ENCODE measurements at regions not wholly inside any gene's neighbourhood (a gene's known extent, or its start where the extent isn't known, plus 50 kb on each side); places are given as distances from the start of the nearest gene placed in this dataset.
"Not testable (repeated sequence)": the region's sequence is repeated elsewhere in the genome, so short reads cannot be mapped to it uniquely, and the experiment has no call there.

DNA sequence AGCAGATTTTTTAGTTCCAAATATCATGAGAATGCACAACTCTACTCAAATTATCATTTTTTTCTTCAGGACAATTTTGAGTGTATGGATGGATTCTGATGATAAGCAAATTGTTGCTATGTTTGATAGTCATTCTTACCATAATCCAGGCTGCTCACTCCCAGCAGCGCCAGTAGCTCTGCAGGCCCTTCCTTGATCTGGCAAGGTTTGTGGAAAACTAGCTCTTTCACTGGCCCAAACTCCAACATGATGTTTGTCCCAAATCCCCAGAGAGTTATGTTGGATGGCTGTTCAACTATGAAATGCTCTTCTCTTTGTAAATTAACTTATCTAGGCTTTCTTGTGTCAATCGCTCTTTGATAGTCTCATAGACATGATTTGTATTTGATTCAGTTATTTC is 933.7 kb downstream of the DNAJB9 start:
- no peak for DNase-seq

DNA sequence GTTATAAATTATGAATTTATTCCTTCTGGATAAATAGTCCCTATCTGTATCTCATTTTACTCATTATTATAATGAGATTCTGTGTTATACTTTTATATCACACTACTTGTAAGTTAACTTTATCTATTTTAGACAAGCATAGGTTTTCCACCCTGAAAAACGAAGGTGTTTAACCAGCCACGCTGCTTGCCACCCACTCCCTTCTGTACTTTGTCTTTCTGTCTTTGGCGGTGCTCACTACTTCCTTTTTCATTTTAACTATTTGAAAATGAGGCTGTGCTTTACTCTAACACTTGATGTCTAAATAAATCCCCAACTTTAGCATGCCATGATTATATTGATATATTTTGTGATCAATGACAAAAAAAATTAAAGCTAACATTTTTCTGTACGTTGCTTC is 952.9 kb downstream of the DNAJB9 start:
- DNase-seq, result no peak

DNA sequence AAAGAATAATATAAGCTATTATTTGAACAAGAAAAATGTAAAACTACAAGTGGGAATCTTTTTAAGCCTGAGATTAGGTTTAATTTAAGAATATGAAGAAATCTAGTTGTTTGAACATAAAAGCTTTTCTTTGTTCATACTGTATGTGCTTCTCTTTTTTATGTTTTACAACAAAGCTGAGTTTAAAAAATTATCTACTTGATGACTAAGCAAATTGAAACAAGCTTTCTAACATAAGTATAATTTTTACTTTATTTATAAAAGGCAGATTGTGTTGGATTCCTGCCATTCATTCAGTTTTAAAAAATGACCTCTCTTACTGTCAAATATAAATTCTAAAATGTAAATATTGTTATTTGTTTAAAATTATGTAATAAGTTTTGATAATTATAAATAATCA is 958.2 kb downstream of the DNAJB9 start:
- no peak for DNase-seq

DNA sequence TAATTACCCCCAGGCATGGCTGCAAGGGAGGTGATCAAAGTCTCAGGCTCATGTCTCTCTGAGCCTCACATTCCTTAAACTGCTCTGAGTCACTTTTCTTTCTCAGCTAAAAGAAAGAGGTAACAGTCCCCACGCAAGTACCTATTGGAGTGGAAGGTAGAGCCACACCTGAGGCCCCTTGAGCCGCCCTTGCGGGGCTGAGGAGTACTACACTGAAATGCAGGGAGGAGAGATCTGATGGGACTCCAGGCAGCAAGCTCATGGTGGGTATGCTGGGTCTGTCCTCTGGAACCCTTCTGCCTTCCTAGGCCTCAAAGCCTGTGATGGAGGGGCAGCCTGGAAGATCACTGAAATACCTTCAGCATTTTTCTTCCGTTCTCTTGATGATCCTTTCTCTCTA is 960.0 kb downstream of the DNAJB9 start:
- DNase-seq, result no peak

DNA sequence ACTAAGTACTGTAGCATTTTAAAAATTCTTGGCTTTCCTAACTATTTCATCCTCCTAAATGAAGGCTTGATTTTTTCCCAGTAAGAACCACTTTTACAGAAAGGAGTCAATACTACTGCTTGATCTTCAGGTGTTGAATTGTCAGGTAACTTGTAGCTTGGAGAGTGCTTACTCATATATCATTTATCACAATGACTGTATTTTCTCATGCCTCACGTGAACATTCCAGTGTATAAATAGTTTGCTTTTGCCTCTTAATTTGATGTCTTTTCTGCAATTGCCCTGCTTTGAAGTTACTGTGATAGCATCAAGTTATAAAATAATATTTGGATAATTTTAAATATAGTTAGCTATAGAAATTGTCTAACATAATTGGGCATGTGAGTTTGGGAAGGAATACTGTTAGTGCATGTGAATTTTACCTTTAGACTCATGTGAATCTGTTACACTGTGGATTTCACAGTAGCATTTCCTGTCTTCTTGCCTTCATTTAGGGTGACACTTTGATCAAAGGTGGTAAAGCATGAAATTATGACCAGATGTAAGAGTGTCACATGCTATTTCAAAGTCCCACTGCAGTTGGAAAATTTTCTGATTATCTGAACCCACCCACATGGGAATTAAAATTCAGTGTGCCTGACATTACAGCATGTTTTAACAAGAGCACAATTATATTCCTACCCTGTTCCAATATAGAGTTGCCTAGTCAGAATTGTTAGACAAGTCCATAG is 962.8 kb downstream of the DNAJB9 start:
- DNase-seq, result no peak

DNA sequence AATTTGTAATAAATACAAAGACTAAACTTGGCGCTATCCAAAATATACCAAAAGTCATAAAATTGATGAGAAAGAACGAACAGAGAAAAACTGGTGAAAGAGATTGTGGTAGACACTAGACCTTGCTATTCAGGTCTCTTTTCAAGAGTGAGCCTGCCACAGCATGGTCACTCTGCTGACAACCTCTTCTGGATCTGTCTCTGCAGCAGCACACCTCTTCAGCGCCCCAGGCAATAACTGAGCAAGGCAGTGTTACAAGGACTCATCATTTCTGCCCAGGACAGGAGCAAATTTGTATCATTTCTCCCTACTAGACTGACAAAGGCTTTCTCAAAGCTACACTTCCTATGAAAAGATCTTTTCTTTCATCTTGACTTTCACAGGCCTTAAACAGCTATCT is 976.0 kb downstream of the DNAJB9 start:
- DNase-seq, result no peak

DNA sequence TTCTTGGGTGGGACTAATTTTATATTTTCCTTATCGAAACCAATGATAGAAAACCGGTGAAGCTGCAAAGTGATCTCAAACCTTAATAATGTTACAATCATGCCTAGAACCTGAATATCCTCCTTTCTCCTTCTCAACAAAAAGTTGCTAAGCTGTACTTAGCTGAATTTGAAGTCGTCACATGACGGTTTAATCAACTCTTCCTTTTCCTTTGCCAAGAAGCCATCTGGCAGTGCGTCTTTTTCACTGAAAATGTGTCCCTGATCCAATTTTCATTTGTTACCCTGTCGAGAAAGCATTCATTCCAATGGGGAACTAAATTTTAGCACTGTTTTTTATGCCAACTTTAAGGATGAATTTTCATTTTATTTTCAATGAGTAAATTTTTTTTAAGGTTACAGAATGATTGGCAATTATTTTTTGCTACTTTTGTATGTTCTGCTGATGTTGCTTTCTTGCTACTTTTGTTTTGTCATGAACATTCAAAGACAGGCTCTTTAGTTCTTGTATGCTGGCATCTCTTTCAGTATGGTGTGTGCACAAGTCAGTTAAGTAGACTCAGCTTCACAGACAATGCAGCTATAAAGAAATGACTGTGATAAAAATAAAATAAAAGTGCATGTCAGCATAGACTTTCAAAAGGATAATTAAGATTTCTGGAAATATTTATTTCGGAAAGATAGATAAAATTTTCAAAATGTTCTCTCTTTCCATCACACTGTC is 980.0 kb downstream of the DNAJB9 start:
- DNase-seq, result peak; percentile 5

DNA sequence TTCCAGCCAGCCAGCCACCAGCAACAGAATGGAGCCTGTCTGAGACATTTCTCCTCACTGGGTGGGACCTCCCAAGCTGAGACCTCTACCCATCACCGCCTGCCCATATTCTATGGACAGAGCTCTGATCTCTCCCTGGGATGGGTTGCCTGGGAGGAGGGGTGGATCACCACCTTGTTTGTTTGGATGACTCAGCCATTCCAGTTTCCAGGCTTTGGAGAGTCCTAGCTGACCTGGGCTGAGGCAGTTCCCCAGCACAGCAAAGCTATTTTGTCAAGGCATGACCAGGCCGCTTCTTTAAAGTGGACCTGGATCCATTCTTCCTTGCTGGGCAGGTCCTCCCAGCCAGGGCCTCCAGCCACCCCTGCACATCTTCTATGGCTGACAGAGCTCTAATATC is 982.3 kb downstream of the DNAJB9 start:
- DNase-seq, result no peak

DNA sequence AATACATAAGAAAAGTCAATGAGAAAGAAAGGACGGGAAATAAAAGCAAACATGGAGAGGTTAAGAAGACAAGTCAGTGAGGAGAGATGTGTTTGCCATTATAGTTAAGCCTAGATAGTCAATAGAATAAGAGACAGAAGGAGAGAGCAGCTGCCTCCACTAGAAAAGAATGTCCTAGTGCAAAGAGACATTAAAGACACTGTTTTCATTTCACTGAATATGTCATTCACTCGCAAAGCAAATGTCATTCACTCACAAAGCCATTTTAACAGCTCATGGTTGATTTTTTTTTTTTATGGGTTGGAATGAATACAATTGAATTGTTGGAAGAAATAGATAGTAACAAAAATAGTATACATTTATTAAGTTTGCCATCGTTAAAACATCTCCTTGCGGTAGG is 1007.6 kb downstream of the DNAJB9 start:
- no peak for DNase-seq

DNA sequence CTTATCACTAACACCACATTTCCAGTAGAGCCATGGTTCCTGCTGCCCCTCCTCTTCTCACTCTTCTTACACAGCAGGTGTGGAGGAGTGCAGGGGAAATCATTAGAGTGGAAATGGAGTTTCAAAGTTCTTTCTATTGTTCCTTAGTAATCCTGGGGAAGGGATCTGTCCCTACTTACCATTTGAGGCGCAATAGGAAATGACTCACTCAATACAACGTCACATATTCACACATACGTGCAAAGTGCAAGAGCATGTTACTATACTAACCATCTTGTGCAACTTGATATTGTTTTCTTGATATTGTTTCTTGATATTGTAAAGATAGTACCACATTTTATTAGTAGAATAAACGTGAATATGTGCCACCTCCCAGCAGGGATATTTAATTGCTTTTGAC is 1010.2 kb downstream of the DNAJB9 start:
- no peak for DNase-seq

DNA sequence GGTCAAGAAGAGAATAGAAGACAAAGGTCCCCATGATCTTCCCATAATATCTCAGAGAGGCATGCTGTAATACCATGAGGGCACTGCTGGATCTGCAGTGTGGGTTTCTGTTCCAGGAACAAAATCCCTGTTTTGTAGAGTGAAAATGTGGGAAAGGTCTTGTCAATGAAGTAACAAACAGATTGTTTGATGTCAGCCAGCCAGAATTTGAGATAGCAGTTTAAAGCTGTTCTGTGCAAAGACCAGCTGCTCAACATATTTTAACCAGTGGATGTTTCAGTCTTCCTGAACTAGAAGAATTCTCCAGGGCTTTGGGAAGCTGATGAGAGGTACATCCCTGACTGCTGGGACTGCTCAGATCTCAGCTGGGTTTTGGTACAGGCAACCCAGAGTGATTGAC is 1012.5 kb downstream of the DNAJB9 start:
- no peak for DNase-seq

DNA sequence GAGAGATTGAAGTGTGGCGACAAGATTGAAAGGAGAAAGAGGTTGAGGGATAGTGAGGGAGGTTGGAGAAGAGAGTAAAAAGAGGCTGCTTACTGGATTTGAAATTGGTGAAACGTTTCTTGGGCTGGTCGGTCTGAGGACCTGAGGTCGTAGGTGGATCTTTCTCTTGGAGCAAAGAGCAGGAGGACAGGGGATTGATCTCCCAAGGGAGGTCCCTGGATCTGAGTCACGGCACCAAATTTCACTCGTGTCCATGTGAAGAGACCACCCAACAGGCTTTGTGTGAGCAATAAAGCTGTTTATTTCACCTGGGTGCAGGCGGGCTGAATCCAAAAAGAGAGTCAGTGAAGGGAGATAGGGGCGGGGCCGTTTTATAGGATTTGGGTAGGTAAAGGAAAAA is 1027.3 kb downstream of the DNAJB9 start:
- not testable (repeated sequence) for DNase-seq

DNA sequence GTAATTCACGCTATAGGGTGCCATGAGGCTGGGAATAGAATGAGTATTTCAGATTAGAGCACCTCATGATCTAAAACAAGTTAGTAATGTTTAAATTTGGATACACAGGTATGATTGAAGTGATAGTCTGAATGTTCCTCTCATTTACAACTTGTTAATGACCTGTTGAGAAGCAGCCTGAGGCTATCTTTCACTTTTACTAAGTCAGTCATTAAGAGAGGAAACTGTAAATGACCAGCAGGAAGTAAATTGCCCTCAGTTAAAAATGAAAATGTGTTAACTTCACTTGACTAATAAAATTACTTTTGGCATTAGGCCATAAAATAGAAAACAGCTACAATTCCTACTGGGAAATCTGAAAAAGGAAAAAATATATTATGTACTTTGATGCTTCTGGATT is 1042.0 kb downstream of the DNAJB9 start:
- DNase-seq, result no peak

DNA sequence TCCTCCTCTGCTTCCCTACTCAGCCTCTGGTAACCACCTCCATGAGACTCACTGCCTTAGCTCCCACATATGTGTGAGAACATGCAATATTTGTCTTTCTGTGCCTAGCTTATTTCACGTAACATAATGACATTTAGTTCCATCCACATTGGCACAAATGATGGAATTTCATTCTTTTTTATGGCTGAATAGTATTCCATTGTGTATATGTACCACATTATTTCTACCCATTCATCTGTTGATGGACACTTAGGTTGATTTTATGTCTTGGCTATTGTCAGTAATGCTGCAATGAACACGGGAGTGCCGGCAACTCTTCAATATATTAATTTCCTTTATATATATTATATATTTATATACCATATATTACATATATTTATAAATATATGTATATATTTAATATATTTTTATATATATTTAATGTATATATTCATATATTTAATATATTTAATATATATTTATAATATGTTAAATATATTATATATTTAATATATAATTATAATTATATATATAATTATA is 1046.9 kb downstream of the DNAJB9 start:
- DNase-seq, result no peak

DNA sequence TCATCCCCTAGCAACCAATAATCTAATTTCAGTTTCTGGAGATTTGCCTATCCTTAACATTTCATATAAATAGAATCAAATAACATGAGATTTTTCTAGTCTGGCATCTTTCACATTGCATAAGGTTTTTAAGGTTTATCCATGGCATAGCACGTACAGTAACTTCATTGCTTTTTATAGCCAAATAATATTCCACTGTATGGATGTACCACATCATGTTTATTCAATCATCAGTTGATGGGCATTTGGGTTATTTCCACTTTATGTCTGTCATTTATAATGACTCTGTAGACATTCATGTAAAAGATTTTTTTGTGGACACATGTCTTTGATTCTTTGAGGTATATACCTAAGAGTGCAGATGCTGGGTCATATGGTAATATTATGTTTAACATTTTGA is 1052.6 kb downstream of the DNAJB9 start:
- no peak for DNase-seq

DNA sequence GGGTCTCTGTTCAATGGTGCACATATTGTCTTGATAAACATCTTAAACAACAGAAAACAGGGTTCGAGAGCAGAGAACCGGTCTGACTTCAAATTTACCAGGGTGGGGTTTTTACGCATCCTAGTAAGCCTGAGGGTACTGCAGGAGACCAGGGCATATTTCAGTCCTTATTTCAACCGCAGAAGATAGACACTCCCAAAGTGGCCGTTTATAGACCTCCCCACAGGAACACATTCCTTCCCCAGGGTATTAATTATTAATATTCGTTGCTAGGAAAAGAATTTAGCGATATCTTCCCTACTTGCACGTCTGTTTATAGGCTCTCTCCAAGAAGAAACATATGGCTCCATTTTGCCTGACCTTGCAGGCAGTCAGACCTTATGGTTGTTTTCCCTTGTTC is 1063.2 kb downstream of the DNAJB9 start:
- DNase-seq, result not testable (repeated sequence)

DNA sequence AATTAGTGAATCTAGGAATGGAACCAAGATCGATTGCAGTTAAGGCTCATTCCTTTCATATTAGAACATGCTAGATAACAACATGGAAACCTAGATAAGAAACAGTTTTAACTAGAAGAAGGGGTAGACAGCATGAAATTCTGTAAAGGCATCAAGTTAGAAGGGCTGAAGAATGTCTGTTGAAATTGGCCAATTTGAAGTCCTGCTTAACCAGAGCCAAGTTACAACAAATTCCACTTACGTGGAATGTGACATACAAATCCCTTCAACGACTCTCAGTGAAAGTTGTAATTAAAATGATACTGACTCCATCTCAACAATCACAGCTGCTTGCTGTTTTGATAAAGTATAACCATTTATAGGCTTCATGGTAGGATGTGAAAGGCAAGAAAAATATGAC is 1065.7 kb downstream of the DNAJB9 start:
- no peak for DNase-seq

DNA sequence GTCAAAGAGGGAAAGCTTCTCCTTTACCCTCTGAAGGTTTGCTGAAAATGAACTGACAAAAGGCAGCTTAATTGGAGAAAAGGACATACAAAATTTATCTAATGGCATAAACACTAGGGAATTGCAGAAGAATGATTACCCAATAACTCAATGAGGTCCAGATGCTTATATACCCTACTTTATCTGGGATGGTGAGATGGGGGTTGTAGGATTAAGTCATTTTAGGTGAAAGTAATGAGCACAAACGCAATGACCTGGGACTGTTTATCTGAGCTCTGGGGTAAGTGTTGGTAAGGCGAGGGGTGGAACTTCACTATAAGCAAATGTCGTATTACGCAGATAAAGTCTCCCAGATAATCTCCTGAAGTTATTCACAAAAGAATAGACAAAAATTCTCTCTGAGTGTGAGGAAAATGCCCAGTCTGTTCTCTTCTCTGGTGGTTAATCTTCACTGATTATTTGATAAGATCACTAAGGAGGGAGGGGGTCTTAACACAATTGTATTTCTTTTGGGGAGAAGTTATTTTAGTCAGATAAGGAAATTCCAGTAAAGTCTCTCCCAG is 1067.8 kb downstream of the DNAJB9 start:
- DNase-seq, result no peak

DNA sequence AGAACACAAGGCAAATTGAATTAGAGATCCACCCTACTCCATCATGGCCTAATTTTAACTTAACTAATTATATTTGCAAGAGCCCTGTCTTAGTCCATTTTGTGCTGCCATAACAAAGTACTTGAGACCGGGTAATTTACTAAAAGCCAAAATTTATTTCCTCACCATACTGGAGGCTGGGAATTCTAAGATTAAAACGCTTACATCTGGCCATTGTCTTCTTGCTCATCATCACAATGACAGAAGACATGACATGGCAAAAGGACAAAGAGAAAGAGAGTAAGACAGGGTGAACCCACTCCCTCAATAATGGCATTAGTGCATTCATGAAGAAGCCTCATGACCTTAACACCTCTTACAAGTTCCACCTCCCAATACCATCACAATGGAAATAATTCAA is 1068.6 kb downstream of the DNAJB9 start:
- no peak for DNase-seq

DNA sequence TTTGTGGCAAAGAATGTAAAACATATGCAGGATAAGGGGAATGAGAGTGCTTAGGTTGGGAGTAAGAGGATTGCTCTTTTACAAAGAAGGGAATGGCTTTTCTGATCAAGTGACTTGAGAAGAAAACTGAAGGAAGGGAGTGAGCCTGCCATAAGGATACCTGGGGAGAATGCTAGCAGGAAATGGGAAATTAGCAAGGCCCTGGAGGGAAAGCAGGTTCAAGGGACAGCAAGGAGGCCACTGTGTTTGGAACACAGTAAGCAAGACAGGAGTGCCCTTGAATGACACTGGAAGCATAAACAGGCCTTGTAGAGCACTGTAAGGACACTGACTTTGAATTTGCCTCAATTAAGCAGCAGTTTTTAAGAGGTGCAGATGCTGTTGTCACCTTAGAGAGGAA is 1069.9 kb downstream of the DNAJB9 start:
- no peak for DNase-seq

DNA sequence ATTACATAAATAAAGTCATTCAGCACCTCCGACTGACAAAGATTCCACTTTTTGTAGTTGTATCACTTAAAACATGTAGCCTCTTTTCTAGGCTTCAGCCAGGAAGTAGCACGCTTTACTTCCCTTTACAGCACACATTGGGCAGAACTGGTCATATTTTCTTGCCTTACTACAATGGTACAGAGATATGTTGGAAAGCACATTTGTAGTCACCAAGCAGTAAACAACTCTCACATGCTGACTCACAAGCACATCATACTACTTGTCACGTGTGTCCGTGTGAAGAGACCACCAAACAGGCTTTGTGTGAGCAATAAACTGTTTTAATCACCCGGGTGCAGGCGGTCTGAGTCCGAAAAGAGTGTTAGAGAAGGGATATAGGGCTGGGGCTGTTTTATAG is 1071.8 kb downstream of the DNAJB9 start:
- no peak for DNase-seq

DNA sequence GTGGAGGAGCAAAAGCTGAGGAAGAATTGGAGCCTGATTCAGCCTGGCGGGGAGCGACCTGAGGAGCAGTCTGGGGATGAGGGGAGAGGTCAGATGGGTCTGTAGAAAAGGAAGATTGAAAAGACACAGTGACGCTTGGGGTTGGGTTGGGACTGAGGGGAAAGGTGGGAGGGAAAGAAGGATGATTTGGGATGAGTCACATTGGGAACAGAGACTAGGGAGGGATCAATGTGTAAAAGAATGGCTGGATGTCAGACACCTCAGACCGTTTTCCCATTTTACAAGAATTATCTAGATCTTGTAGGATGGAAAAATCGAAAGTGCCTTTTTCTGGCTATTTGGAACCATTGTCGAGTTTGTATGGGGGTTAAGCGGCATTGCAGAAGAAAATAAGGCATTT is 1076.5 kb downstream of the DNAJB9 start:
- no peak for DNase-seq

DNA sequence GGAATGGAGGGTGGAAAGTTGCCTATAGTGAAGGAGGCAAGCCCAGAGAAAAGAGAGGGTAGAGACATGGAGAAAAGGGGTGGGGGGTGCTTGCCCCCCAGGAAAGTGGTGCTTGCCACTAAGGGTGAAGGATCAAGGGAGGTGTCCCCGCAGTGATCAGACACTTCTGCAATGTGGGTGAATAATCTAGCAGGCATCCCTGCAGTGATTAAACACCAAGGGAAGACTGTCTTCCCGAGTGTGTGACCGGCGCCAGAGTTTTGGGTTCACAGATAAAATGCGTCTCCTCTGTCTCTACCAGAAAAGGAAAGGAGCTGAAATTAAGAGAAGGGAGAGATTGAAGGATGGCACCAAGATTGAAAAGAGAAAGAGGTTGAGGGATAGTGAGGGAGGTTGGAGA is 1076.9 kb downstream of the DNAJB9 start:
- DNase-seq, result not testable (repeated sequence)

DNA sequence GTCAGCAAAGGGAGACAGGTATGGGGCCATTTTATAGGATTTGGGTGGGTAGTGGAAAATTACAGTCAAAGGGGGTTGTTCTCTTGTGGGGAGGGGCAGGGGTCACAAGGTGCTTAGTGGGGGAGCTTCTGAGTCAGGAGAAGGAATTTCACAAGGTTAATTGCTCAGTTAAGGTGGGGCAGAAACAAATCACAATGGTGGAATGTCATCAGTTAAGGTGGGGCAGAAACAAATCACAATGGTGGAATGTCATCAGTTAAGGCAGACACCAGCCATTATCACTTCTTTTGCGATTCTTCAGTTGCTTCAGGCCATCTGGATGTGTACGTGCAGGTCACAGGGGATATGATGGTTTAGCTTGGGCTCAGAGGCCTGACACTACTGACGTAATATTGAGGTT is 1077.6 kb downstream of the DNAJB9 start:
- not testable (repeated sequence) for DNase-seq
